ENCODE measurements at regions not wholly inside any gene's neighbourhood (a gene's known extent, or its start where the extent isn't known, plus 50 kb on each side); places are given as distances from the start of the nearest gene placed in this dataset.

GRCh38 chr12:103207936-103208335 lies 250.5 kb downstream of the ASCL1 start:
- TF ChIP-seq ZNF302 (CRISPR knock-in tag; IDR thresholded peaks at IDR 0.05) (no peak), CEBPB (IDR thresholded peaks at IDR 0.05) (no peak), POLR2AphosphoS2 (conservative IDR thresholded peaks at IDR 0.05; ENCODE audit: low read length) (no peak), SMC3 (IDR thresholded peaks at IDR 0.05) (no peak)
- TF ChIP-seq, protein P1, sequence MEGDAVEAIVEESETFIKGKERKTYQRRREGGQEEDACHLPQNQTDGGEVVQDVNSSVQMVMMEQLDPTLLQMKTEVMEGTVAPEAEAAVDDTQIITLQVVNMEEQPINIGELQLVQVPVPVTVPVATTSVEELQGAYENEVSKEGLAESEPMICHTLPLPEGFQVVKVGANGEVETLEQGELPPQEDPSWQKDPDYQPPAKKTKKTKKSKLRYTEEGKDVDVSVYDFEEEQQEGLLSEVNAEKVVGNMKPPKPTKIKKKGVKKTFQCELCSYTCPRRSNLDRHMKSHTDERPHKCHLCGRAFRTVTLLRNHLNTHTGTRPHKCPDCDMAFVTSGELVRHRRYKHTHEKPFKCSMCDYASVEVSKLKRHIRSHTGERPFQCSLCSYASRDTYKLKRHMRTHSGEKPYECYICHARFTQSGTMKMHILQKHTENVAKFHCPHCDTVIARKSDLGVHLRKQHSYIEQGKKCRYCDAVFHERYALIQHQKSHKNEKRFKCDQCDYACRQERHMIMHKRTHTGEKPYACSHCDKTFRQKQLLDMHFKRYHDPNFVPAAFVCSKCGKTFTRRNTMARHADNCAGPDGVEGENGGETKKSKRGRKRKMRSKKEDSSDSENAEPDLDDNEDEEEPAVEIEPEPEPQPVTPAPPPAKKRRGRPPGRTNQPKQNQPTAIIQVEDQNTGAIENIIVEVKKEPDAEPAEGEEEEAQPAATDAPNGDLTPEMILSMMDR (IDR thresholded peaks at IDR 0.05) = no peak
